ENCODE measurements at regions not wholly inside any gene's neighbourhood (a gene's known extent, or its start where the extent isn't known, plus 50 kb on each side); places are given as distances from the start of the nearest gene placed in this dataset.

DNA sequence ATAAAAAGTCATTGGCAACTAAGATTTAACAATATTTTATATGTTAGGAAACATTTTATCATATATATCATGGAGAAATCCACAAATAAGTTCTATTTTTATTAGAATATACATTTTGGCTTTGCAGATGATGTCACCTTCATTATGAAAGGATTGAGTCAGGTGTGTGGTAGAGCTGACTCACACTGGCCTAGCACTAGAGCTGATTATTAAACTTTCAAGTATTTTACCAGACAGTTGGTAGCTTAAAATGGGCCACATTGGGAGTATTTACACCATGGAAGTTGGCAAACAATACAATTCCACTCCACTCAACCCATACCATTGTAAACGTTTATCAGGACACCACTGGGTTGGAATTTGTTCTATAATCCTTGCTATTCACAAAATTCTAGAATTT, 1036.6 kb downstream of the TRHDE start:
- FAIRE-seq (no peak), DNase-seq (ENCODE audit: insufficient read length, low spot score) (no peak)

DNA sequence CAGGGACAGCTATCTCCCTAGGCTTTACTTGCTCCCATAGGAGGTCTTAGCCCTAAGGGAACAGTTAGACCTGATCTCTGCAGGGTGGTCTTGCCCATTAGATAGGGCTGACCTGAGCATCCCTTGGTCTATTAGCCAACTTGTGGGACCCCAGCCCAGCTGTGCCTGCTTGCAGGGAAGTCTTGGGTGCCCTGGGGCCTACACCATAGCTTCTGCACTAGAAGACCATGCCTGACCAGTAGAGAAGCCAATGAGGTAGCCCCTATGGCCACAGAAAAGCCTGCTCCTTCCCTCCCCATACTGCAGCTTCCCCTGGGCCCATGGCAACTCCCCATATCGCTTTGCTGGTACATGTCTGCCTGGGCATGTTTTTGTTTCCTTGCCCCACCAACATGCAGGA, 1049.1 kb downstream of the TRHDE start:
- DNase-seq (ENCODE audit: insufficient read length, low spot score), result no peak

DNA sequence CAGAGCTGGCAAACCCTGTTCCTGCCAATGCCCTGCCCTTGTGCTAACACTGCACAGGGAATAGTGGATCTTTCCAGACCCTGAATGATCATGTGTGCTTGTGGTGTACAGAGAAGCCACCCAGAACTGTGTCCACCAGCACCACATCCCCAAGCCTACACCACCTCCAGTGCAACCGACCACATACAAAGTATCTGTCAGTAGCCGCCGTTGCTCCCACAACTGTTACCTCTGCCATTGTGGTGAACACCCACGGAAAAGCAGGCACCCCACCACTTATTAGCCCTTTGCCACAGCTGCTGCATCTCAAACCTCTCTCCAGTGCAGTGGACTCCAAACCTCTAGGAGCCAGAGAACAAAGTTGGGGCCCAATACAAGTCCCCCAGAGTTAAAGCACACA, 1049.6 kb downstream of the TRHDE start:
- DNase-seq (ENCODE audit: insufficient read length, low spot score), result no peak
- no peak for FAIRE-seq

More for the DNA sequence above, 1049.1 kb downstream of the TRHDE start:
- no peak for FAIRE-seq

DNA sequence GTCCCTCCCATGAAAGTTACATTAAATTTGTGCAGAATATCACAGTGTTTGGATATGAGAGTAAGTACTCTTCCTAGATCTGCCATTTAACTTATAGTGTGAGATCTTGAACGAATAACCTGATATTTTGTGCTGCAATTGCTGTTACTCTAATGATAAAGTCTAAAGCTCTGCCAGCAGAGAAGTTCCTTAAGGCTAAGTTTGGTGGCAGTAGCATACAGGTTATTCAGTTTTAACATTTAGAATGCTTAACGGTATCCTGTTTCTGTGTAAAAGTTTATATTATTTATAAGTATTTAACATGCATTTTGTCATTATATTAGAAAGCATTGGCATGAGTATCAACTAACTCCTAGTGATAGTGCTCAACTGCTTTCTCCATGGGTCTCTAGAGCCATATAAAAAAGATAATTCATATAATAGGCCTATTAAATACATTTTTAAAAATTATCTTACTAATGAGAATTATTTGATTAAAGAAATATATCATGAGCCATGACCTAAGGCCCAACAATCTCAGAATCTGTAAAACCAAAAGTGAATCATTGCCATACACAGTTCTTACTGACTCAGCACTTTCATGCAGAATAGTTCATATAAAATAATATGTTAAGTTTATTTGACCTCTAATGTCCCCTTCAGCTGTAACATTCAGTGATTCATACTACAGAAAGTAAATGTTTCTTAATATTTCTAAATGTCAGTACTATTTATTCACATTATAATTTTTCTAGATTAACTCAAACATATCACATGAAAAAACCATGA, 1058.6 kb downstream of the TRHDE start:
- no peak for FAIRE-seq
- no peak for DNase-seq (ENCODE audit: insufficient read length, low spot score)

DNA sequence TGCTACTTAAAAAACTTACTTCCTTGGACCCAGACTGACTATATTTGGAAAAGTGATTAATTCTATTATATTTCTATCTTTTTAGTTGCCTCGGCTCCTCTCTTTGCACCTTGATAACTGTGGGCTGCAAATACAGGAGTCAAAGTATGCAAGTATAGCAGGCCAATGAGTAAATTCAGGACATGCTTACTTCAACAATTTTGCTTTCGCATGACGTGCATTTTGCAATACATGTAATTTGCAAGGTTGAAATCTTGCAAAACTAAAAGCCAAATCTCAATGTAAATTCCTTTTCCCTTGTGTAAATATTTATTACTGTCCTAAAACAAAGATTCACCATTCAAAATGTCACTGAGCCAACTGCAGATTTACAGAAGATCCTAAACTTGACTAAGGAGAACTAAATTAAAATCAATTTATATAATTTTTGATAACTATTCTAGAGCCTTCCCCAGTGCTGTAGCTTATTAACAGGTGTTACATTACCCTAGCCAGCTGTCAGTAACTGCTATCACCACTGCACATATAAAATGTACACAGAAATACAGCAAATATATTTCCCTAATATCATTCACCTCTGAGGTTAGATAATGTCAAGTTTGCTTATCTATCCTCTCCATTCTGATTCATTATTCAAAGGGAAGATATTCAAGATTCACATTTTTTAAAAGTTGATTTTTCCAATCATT, 1069.5 kb downstream of the TRHDE start:
- DNase-seq (ENCODE audit: insufficient read length, low spot score) (no peak), FAIRE-seq (no peak)

DNA sequence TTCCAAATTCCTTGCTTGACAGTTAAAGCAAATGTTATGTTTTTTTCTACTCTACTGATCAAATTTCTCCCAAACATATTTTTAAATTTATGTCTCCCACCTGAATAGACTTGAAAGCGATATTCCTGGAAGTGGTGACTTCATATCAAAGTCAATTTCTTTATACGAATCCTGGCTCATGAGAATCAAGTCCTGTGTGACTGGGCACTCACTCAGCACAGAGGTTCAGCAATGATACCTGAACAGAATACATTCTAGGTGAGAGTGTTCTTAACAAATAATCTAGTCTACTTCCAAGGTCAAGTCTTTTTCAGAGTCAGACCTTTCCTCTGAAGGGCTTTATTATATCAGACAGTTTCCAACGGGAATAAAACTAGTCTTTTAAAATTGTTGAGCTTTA, 1070.6 kb downstream of the TRHDE start:
- DNase-seq (ENCODE audit: insufficient read length, low spot score) (no peak), FAIRE-seq (no peak)

DNA sequence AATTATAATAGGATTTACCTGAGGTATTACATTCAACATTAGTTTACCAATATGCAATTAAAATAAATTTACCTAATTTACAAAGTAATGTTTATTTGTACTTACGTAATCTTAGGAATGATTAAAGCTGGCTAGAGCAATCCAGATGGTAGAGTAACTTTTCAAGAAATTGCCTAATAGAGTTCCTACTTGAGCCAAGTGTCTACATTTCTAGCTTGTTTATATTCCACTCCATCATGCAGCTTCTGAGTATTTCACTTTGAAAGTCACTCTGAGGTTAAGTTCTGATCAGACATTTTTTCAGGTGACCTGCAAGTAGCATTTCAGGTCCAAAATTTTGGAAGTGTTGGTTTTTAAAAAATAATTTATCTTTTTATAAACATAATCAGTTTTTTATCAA, 1080.7 kb downstream of the TRHDE start:
- no peak for DNase-seq (ENCODE audit: insufficient read length, low spot score)
- no peak for FAIRE-seq

DNA sequence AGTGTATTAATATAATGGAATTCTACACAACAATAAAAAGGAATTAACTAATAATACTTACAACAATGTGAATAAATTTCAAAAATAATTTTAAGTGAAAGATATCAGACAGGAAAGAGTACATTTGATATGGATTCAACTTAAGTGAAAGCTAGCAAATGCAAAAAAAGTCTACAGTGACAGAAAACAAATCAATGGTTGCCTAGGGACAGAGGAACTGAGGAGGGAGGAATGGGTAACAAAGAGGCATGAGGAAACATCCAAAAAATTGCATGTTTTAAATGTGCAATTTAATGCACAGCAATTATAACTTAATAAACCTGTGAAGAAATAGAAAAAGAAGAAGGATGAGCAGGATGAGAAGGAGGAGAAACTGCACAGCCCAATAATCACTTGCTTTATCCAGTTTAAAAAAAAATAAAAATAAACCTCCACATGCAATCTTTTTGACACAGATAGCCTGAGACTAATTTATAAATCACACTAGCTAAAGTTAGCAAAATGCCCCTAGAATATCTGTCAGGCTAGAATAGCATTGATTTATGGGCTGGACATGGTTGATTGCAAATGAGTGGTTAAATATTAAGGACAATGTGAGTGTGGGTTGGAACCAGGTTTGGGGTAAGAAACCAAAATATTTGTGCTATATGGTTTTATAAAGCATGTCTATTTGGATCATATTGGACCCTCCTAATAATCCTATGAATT, 1089.1 kb downstream of the TRHDE start:
- no peak for DNase-seq (ENCODE audit: insufficient read length, low spot score)
- FAIRE-seq, result no peak

DNA sequence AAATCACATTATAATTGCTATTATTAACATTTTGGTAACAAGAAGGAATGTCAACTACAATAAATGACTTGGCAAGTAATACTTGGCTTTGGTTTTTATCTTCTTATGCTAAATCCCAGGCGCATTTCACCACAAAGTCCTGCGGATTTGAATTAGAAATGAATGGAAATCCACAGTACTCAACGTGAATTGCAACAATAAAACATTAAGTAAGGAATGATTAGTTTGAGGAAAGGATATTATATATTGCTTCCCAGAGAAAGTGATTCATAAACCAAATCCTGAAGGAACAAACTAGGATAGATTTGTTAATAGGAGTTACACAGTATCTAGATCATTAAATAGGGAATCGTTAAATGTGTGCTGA, 1089.7 kb downstream of the TRHDE start:
- no peak for FAIRE-seq
- DNase-seq (ENCODE audit: insufficient read length, low spot score), result no peak

DNA sequence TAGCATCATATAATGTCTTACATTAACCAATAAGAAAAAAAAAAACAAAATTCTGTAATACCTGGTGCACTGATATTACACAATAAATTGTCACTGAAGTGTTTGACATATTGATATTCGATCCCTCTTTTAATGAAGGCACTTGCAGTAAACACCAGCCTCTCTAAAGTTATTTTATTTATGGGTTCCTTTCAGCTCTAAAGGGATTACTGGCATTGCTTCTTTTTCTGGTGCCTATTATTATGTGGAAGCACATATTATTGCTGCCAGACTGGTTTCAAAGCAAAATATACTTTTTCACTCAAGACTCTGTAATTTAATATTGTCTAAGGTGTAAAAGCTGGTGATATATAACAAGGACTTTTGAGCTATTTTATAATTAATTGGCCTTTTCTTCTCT, 1090.5 kb downstream of the TRHDE start:
- no peak for FAIRE-seq
- no peak for DNase-seq (ENCODE audit: insufficient read length, low spot score)

DNA sequence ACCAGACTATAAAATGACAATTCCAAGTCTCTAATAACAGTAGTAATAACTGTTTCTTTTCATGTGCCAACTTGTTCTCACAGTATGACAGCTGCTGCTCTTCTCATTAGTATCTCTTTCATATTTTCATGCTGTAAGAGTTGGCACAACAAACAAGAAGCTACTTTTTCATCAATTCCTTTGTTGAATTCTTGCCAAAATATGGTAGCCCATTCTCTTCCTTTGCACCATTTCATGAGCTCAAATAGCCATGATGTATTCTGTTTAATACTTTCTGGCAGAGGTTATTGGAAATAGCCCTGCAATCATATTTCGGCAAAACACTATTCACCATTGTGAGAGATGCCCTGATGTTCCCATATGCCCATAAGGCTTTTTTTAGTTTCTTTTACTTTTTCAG, 1100.7 kb downstream of the TRHDE start:
- DNase-seq (ENCODE audit: insufficient read length, low spot score) (no peak), FAIRE-seq (no peak)

DNA sequence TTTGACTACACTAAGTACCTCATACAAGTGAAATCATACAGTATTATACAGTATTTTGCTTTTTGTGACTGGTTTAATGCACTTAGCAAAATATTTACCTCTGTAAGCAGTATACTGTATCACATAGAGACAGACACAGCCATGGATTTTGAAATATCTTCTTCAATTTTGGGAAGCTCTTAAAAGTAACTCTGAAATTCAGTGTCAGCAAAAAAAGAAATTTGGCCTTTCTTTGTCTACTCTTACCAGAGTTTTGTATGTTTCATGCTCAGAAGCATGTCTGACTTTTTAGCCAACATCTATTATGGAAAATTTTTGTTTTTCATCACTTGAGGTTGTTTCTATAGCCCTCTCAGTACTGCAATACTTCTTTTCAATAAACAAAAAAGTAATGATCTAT, 1102.2 kb downstream of the TRHDE start:
- DNase-seq (ENCODE audit: insufficient read length, low spot score), result no peak
- FAIRE-seq, result no peak

DNA sequence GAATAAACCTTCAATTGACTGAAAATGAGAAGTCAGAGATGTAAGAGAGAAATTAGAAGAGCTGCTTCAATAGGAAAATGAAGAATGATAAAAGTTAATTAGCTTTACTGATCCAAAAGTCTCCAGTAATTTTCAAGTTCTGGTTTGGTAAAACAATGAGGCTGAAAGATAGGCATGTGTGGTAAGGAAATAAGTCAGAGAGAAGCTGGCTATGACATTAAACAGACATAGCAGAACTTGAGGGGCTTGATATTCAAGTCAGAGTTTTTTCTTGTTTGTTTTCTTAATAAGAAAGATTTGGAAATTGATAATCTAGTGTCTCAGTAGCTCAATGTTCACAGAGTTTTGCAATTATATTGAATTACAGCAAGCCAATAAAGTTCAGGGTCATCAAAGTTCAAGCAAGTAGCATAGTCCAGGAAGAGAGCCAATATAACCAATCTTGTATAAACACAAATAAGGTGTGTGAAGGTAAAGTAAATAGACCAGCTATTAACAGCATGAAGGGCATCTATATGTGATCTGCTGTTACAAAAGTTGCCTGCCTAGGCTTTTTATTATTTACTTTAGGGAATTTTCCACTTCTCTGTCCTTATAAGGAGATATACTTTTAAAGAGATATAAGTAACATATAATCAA, 1111.5 kb downstream of the TRHDE start:
- no peak for DNase-seq (ENCODE audit: insufficient read length, low spot score)
- FAIRE-seq, result no peak

DNA sequence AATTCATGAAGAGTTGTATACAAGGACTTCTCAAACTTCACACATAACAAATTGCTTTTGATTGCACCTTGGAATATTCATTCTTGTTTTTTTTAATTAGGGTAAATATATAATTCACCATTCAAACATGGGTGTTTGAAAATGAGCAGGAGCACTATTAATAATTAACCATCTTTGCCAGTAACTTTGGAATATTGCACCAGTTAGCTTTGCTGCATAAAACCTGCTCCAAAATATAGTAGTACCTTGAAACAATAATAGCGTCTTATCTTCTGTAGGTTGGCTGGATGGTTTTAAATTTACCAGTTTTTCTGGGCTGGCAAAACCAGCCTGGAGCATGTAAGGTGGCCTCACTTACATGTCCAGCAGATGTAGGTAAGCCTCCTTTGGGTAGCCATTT, 1112.4 kb downstream of the TRHDE start:
- FAIRE-seq, result no peak
- DNase-seq (ENCODE audit: insufficient read length, low spot score), result no peak

DNA sequence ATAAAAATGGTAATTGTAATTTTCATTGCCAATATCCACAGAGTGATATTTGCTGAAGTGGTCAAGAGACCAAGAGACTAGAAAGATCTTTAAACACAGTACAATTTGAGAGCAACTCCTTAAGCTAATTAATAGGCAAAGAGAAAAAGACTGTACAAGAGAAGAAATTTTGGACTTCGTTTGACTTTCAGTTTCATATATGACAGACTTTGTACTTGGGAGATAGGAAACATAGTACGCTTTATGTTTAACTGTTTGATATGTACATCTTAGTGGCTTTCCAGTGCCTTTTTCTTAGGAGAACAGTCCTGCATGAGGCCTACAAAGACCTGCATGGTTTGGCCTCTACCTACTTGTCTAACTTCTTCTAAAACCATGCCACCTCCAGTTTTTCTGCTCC, 1118.1 kb downstream of the TRHDE start:
- DNase-seq (ENCODE audit: insufficient read length, low spot score) (no peak), FAIRE-seq (no peak)

DNA sequence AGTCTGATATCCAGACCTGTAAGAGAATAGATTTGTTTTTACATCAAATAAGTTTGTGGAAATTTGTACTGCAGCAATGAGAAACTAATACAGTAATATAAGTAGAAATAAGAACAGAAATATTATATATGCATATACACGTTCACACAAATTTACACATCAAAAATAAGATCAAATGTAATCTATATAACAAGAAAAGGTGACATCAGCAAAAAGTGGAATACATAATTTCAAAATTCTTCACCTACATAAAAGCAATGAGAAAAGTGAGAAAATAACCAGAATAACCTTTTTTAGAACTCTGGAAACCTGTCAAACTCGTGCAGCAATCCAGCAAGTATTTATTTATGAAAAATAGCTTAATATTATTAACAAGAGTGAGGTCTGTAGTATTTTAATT, 1124.6 kb upstream of the ATXN7L3B start:
- FAIRE-seq (no peak), DNase-seq (ENCODE audit: insufficient read length, low spot score) (no peak)

DNA sequence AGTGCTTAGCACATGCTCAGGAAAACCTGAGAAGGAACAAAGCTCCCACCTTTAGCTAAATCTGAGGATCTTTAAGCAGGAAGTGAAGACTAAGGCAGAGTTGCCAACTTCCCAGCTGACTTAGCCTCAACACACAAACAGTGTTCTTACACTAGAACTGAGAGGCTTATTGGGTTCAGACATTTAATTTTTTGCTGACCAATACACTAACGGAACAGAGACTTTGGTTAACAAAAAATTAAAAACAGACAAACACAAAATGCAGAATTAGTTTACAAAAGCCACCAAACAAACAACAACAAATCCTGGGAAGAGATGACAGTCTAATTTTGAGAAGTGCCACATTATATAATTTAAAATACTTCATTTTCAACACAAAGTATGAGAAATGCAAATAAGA, 1123.7 kb upstream of the ATXN7L3B start:
- FAIRE-seq, result no peak

DNA sequence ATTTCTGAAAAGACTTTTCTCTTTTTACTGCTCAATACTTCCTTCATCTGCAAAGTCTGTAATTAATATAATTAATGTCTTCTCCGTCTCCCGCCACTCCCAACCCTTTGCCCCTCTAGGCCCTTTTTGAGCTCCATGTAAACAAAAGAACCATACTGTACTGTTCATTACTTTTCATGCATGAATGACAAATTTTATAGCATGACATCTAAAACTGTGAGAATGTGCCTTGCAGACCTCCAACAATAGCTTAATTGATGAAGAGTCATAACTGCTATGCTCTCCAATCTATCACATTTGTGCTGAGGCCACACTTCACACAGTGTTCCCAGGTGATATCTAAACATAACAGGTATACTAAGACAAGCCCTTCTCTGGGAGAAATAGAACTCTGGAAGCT, 1122.7 kb upstream of the ATXN7L3B start:
- no peak for DNase-seq (ENCODE audit: insufficient read length, low spot score)
- FAIRE-seq, result no peak

More for the DNA sequence above, 1123.7 kb upstream of the ATXN7L3B start:
- DNase-seq (ENCODE audit: insufficient read length, low spot score), result no peak

DNA sequence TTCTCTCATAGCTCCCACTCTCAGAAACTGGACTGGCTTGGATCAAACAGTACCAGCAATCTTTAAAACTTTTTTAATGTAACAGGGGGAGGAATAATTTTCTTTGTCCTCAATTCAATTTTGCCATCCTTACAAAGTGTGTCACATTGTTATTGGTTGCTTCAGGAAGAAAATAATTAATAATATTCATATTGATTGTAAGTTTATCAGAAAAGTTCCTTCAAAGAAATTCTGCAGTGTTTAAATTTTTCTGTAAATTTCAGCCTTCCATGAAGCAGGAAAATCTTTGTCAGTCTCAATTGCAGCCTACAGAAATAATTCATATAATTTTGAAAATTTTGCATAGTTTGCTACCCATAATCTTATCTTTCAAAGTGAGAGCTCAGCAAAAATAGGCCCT, 1119.1 kb upstream of the ATXN7L3B start:
- DNase-seq (ENCODE audit: insufficient read length, low spot score) (no peak), FAIRE-seq (no peak)

DNA sequence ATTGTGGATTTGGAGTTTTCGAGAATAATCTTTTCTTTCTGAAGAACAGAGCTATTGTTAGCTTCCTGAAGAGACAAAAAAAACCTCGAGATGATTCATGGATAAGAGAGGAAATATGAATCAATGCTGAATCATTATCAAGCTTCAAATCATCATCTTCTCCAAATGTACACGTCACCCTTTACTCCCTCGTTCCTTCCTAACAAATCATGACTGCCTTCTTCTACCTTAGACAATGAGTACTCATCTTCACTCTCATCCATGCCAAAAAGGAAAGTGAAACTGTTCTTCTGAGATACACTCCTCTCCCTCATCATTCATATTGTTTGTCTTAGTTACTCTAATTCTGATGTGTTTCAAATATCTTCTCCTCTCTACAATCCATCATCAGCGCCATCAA, 1115.8 kb upstream of the ATXN7L3B start:
- FAIRE-seq (no peak), DNase-seq (ENCODE audit: insufficient read length, low spot score) (no peak)

DNA sequence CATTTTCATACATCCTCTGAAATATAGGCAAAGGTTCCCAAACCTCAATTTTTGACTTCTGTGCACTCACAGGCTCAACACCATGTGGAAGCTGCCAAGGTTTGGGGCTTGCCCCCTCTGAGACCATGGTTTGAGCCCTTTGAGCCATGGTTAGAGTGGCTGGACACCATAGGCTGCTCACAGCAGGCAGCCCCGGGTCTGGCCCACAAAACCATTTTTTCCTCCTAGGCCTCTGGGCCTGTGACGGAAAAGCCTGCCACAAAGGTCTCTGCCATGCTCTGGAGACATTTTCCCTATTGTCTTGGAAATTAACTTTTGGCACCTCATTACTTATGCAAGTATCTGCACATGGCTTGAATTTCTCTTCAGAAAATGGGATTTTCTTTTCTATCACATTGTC, 1113.2 kb upstream of the ATXN7L3B start:
- FAIRE-seq (no peak), DNase-seq (ENCODE audit: insufficient read length, low spot score) (no peak)
